Rectal smooth muscle tissue (tissue), 1 donor: ENCODE measurements at regions not wholly inside any gene's neighbourhood (a gene's known extent, or its start where the extent isn't known, plus 50 kb on each side); places are given as distances from the start of the nearest gene placed in this dataset.

ENCODE experiments used
- H3K27ac ChIP-seq: one replicate; pipeline ENCODE4 v1.7.0; 2013; ENCODE audit warnings: low read depth, low read length, inconsistent platforms
- H3K27me3 ChIP-seq: one replicate; pipeline ENCODE4 v1.7.0; 2013; ENCODE audit warnings: low read length; ENCODE audit not compliant: control insufficient read depth, insufficient read depth
- H3K36me3 ChIP-seq: one replicate; pipeline ENCODE4 v1.7.0; 2013; ENCODE audit warnings: low read length; ENCODE audit not compliant: control insufficient read depth, insufficient read depth
- H3K4me1 ChIP-seq: one replicate; pipeline ENCODE4 v1.7.0; 2013; ENCODE audit warnings: low read length; ENCODE audit not compliant: control insufficient read depth, insufficient read depth
- H3K4me3 ChIP-seq: one replicate; pipeline ENCODE4 v1.7.0; 2013; ENCODE audit warnings: low read length
- H3K9ac ChIP-seq: one replicate; pipeline ENCODE4 v1.7.0; 2013; ENCODE audit warnings: low read length

- no peaks in the 10 kb centered on the region for H3K4me1 ChIP-seq
- no peak overlapping the region for H3K9ac ChIP-seq
- H3K4me3 ChIP-seq: no peak overlapping the region
- no peaks in the 10 kb centered on the region for H3K27me3 ChIP-seq
- H3K36me3 ChIP-seq: no peaks in the 10 kb centered on the region
- H3K27ac ChIP-seq: no peak overlapping the region
These were observed 622.8 kb downstream of the QKI start for GRCh38 chr6:164037171-164037870.

GRCh38 chr6:164035900-164036485 lies 621.5 kb downstream of the QKI start:
- Histone ChIP-seq H3K4me3 (no peak overlapping the region), H3K9ac (no peak overlapping the region), H3K4me1 (no peaks in the 10 kb centered on the region), H3K36me3 (no peaks in the 10 kb centered on the region), H3K27me3 (no peaks in the 10 kb centered on the region), H3K27ac (no peak overlapping the region)

- no peaks in the 10 kb centered on the region for H3K36me3 ChIP-seq
- H3K27me3 ChIP-seq: no peaks in the 10 kb centered on the region
- H3K27ac ChIP-seq: no peak overlapping the region
- H3K9ac ChIP-seq: no peak overlapping the region
- H3K4me1 ChIP-seq: no peaks in the 10 kb centered on the region
- H3K4me3 ChIP-seq: no peak overlapping the region
These were observed 620.2 kb downstream of the QKI start for GRCh38 chr6:164034602-164035140.

- H3K27ac ChIP-seq: no peak overlapping the region
- H3K36me3 ChIP-seq: no peaks in the 10 kb centered on the region
- H3K27me3 ChIP-seq: no peaks in the 10 kb centered on the region
- no peak overlapping the region for H3K4me3 ChIP-seq
- H3K4me1 ChIP-seq: no peaks in the 10 kb centered on the region
- H3K9ac ChIP-seq: no peak overlapping the region
These were observed 610.7 kb downstream of the QKI start for GRCh38 chr6:164025180-164025579.

GRCh38 chr6:164023535-164023934 lies 609.0 kb downstream of the QKI start:
- no peaks in the 10 kb centered on the region for H3K27me3 ChIP-seq
- no peaks in the 10 kb centered on the region for H3K36me3 ChIP-seq
- H3K4me3 ChIP-seq: no peak overlapping the region
- no peak overlapping the region for H3K27ac ChIP-seq
- H3K9ac ChIP-seq: no peak overlapping the region
- H3K4me1 ChIP-seq: no peaks in the 10 kb centered on the region

GRCh38 chr6:164022632-164023031 lies 608.1 kb downstream of the QKI start:
- Histone ChIP-seq H3K27ac (no peak overlapping the region), H3K36me3 (no peaks in the 10 kb centered on the region), H3K27me3 (no peaks in the 10 kb centered on the region), H3K9ac (no peak overlapping the region), H3K4me3 (no peak overlapping the region), H3K4me1 (no peaks in the 10 kb centered on the region)

GRCh38 chr6:164021589-164022250 lies 607.2 kb downstream of the QKI start:
- no peak overlapping the region for H3K27ac ChIP-seq
- no peaks in the 10 kb centered on the region for H3K27me3 ChIP-seq
- H3K4me3 ChIP-seq: no peak overlapping the region
- no peaks in the 10 kb centered on the region for H3K36me3 ChIP-seq
- H3K4me1 ChIP-seq: no peaks in the 10 kb centered on the region
- H3K9ac ChIP-seq: no peak overlapping the region

- Histone ChIP-seq H3K27ac (no peak overlapping the region), H3K4me3 (no peak overlapping the region), H3K27me3 (no peaks in the 10 kb centered on the region), H3K36me3 (no peaks in the 10 kb centered on the region), H3K4me1 (no peaks in the 10 kb centered on the region), H3K9ac (no peak overlapping the region)
These were observed 605.6 kb downstream of the QKI start for GRCh38 chr6:164020142-164020541.

GRCh38 chr6:164018133-164018532 lies 603.6 kb downstream of the QKI start:
- H3K27ac ChIP-seq: no peak overlapping the region
- no peaks in the 10 kb centered on the region for H3K36me3 ChIP-seq
- no peaks in the 10 kb centered on the region for H3K27me3 ChIP-seq
- no peak overlapping the region for H3K4me3 ChIP-seq
- H3K4me1 ChIP-seq: no peaks in the 10 kb centered on the region
- H3K9ac ChIP-seq: no peak overlapping the region

- Histone ChIP-seq H3K36me3 (no peaks in the 10 kb centered on the region), H3K27me3 (no peaks in the 10 kb centered on the region), H3K4me3 (no peak overlapping the region), H3K27ac (no peak overlapping the region), H3K4me1 (no peaks in the 10 kb centered on the region), H3K9ac (no peak overlapping the region)
These were observed 601.5 kb downstream of the QKI start for GRCh38 chr6:164016056-164016455.

GRCh38 chr6:164015088-164015484 lies 600.6 kb downstream of the QKI start:
- Histone ChIP-seq H3K4me1 (no peaks in the 10 kb centered on the region), H3K4me3 (no peak overlapping the region), H3K36me3 (no peaks in the 10 kb centered on the region), H3K9ac (no peak overlapping the region), H3K27ac (no peak overlapping the region), H3K27me3 (no peaks in the 10 kb centered on the region)

- H3K27me3 ChIP-seq: no peaks in the 10 kb centered on the region
- H3K4me1 ChIP-seq: no peaks in the 10 kb centered on the region
- no peaks in the 10 kb centered on the region for H3K36me3 ChIP-seq
- no peak overlapping the region for H3K27ac ChIP-seq
- H3K4me3 ChIP-seq: no peak overlapping the region
- H3K9ac ChIP-seq: no peak overlapping the region
These were observed 600.0 kb downstream of the QKI start for GRCh38 chr6:164014346-164015087.
